ENCODE measurements at regions not wholly inside any gene's neighbourhood (a gene's known extent, or its start where the extent isn't known, plus 50 kb on each side); places are given as distances from the start of the nearest gene placed in this dataset.

DNA sequence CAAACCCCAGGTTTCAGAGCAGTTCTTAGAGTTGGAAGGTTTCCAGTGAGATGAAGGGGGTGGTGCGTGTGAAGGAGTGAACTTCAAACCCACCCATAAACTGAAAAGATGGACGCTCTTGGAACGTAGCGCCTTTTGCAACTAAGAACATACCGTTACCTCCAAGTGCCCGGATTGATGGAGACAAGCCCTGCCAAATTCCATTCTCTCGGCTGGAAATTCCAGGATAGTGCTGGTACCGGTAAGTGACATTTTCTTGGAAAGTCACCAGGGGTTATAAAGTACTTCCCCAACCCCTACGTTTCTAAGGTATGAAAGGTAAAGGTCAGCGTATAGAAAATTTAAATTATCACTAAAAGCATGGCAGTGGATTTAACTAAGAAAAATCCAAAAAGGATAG lies 91.6 kb upstream of the CLDN14 start:
- no peak for FAIRE-seq
- ChIA-PET CTCF (ENCODE audit: low intra/inter-chr PET ratio, low total read pairs) (no interaction called here), POLR2A (no interaction called here)
- no peaks in the 10 kb centered on the region for H3K9me3 ChIP-seq (ENCODE audit: low read length)
- H3K79me2 ChIP-seq (ENCODE audit: insufficient read depth, low read length): no peaks in the 10 kb centered on the region
- intact Hi-C loops (cut with micrococcal nuclease; ENCODE audit: unreplicated experiment): no loop called here
- H3K9ac ChIP-seq (ENCODE audit: insufficient read depth, low read depth, low read length): no peak overlapping the region
- H3K27me3 ChIP-seq (ENCODE audit: control insufficient read depth in 1 of 2, insufficient read depth in 2 of 2, low read length in 2 of 2): peaks cover 0 to 4% of the 10 kb centered on the region in 2 experiments; a peak in 2 of 5 replicates
- TF ChIP-seq TOE1 (CRISPR knock-in tag; IDR thresholded peaks at IDR 0.05) (no peak), TBP (CRISPR knock-in tag; IDR thresholded peaks at IDR 0.05) (no peak), ZNF781 (CRISPR knock-in tag; IDR thresholded peaks at IDR 0.05; ENCODE audit: borderline replicate concordance, not compliant biosample characterization) (no peak), MIXL1 (CRISPR knock-in tag; IDR thresholded peaks at IDR 0.05) (no peak), RBM39 (IDR thresholded peaks at IDR 0.05; ENCODE audit: low read depth, low read length, poor library complexity, severe bottlenecking) (no peak), SMAD9 (CRISPR knock-in tag; IDR thresholded peaks at IDR 0.05) (no peak), KMT2B (CRISPR knock-in tag; IDR thresholded peaks at IDR 0.05) (no peak), PRPF4 (IDR thresholded peaks at IDR 0.05; ENCODE audit: low read depth, low read length, poor library complexity, severe bottlenecking) (no peak), NPAS2 (CRISPR knock-in tag; IDR thresholded peaks at IDR 0.05; ENCODE audit: borderline replicate concordance) (no peak), HNRNPH1 (optimal IDR thresholded peaks at IDR 0.05; ENCODE audit: low read depth, low read length) (no peak), TAF15 (IDR thresholded peaks at IDR 0.05; ENCODE audit: low read depth, low read length, poor library complexity, severe bottlenecking) (no peak)
- TF ChIP-seq, protein P1, sequence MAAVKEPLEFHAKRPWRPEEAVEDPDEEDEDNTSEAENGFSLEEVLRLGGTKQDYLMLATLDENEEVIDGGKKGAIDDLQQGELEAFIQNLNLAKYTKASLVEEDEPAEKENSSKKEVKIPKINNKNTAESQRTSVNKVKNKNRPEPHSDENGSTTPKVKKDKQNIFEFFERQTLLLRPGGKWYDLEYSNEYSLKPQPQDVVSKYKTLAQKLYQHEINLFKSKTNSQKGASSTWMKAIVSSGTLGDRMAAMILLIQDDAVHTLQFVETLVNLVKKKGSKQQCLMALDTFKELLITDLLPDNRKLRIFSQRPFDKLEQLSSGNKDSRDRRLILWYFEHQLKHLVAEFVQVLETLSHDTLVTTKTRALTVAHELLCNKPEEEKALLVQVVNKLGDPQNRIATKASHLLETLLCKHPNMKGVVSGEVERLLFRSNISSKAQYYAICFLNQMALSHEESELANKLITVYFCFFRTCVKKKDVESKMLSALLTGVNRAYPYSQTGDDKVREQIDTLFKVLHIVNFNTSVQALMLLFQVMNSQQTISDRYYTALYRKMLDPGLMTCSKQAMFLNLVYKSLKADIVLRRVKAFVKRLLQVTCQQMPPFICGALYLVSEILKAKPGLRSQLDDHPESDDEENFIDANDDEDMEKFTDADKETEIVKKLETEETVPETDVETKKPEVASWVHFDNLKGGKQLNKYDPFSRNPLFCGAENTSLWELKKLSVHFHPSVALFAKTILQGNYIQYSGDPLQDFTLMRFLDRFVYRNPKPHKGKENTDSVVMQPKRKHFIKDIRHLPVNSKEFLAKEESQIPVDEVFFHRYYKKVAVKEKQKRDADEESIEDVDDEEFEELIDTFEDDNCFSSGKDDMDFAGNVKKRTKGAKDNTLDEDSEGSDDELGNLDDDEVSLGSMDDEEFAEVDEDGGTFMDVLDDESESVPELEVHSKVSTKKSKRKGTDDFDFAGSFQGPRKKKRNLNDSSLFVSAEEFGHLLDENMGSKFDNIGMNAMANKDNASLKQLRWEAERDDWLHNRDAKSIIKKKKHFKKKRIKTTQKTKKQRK (IDR thresholded peaks at IDR 0.05; ENCODE audit: low read length): no peak
- TF ChIP-seq, protein P2, sequence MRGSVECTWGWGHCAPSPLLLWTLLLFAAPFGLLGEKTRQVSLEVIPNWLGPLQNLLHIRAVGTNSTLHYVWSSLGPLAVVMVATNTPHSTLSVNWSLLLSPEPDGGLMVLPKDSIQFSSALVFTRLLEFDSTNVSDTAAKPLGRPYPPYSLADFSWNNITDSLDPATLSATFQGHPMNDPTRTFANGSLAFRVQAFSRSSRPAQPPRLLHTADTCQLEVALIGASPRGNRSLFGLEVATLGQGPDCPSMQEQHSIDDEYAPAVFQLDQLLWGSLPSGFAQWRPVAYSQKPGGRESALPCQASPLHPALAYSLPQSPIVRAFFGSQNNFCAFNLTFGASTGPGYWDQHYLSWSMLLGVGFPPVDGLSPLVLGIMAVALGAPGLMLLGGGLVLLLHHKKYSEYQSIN (CRISPR knock-in tag; IDR thresholded peaks at IDR 0.05; ENCODE audit: borderline replicate concordance): no peak
- TF ChIP-seq, protein P3, sequence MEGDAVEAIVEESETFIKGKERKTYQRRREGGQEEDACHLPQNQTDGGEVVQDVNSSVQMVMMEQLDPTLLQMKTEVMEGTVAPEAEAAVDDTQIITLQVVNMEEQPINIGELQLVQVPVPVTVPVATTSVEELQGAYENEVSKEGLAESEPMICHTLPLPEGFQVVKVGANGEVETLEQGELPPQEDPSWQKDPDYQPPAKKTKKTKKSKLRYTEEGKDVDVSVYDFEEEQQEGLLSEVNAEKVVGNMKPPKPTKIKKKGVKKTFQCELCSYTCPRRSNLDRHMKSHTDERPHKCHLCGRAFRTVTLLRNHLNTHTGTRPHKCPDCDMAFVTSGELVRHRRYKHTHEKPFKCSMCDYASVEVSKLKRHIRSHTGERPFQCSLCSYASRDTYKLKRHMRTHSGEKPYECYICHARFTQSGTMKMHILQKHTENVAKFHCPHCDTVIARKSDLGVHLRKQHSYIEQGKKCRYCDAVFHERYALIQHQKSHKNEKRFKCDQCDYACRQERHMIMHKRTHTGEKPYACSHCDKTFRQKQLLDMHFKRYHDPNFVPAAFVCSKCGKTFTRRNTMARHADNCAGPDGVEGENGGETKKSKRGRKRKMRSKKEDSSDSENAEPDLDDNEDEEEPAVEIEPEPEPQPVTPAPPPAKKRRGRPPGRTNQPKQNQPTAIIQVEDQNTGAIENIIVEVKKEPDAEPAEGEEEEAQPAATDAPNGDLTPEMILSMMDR (CRISPR knock-in tag; IDR thresholded peaks at IDR 0.05): no peak
- TF ChIP-seq, protein P4, sequence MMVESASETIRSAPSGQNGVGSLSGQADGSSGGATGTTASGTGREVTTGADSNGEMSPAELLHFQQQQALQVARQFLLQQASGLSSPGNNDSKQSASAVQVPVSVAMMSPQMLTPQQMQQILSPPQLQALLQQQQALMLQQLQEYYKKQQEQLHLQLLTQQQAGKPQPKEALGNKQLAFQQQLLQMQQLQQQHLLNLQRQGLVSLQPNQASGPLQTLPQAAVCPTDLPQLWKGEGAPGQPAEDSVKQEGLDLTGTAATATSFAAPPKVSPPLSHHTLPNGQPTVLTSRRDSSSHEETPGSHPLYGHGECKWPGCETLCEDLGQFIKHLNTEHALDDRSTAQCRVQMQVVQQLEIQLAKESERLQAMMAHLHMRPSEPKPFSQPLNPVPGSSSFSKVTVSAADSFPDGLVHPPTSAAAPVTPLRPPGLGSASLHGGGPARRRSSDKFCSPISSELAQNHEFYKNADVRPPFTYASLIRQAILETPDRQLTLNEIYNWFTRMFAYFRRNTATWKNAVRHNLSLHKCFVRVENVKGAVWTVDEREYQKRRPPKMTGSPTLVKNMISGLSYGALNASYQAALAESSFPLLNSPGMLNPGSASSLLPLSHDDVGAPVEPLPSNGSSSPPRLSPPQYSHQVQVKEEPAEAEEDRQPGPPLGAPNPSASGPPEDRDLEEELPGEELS (CRISPR knock-in tag; IDR thresholded peaks at IDR 0.05): no peak
- no peak overlapping the region for H3K4me2 ChIP-seq (ENCODE audit: low read depth, low read length)
- no peak overlapping the region for H3K27ac ChIP-seq (ENCODE audit: extremely low read length, insufficient read depth, low read length)
- no peaks in the 10 kb centered on the region for H4K20me1 ChIP-seq (ENCODE audit: insufficient read depth, low read length)
- no peak for ATAC-seq
- H3K4me1 ChIP-seq (ENCODE audit: insufficient read depth, low read length): no peaks in the 10 kb centered on the region
- WGBS (ENCODE audit: low lambda C conversion rate): 32% methylated on average over 10 of the region's 10 CpGs
- in situ Hi-C loops (cut with HindIII; ENCODE audit: extremely low pct_ligation_motif_present, low pct_unique_long_range_greater_than_20kb): no loop called here
- no peaks in the 10 kb centered on the region for H3K36me3 ChIP-seq (replicated peaks in 1 of 2; ENCODE audit: control insufficient read depth in 1 of 2, insufficient read depth in 2 of 2, low read length in 2 of 2)
- DNase-seq (ENCODE audit: low spot score): no peak
- H3K4me3 ChIP-seq (replicated peaks in 1 of 3; ENCODE audit: insufficient read depth in 1 of 3, low read depth in 2 of 3, low read length in 3 of 3): no peak overlapping the region
- no TSS peak for BruUV-seq (replicated peaks)
- H2AFZ ChIP-seq (ENCODE audit: low read length): no peak overlapping the region

Measured in HepG2 (cell line).